NCI-H146 (cell line): ENCODE measurements at regions not wholly inside any gene's neighbourhood (a gene's known extent, or its start where the extent isn't known, plus 50 kb on each side); places are given as distances from the start of the nearest gene placed in this dataset.
"Not testable (repeated sequence)": the region's sequence is repeated elsewhere in the genome, so short reads cannot be mapped to it uniquely, and the experiment has no call there.

Experiments
- DNase-seq: peaks from one replicate; lab custom pipeline; 2025; lab: John Stamatoyannopoulos, UW

DNA sequence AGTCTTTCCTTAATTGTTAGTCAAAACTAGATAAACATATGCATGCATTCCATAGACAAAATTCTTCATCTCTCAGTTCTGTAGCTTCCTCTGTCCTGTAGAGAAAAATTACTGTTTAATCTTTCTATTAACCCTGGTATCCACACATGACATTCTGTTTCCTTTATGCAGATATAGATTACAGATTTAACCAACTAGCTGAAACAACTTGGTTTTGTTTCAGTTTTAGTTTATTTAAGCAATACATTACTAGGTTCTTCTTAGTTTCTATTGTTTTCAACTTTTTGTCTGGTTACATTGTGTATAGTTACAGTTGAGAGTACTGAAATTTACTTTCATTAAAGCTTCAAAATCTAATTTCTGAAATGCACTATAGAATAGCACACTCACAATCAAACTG, 933.9 kb upstream of the EPHA5 start:
- DNase-seq, result no peak

DNA sequence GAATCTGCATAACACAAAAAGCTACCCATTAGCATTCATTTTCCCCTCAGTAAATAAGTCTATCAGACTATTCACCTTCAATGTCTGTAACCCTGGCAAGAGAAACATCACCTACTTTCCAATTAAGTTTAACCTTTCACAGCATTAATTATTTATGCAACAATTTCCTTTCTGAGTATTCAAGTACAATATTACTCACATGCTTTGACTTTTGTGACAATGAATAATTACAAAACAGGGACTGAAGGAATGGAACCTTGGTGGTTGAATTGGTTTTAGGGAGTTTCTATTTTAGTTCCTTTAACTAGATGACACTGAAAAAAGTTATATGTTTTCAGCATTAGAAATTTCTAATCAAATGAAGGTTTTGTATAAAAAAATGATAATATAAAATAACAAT, 932.3 kb upstream of the EPHA5 start:
- DNase-seq, result no peak

DNA sequence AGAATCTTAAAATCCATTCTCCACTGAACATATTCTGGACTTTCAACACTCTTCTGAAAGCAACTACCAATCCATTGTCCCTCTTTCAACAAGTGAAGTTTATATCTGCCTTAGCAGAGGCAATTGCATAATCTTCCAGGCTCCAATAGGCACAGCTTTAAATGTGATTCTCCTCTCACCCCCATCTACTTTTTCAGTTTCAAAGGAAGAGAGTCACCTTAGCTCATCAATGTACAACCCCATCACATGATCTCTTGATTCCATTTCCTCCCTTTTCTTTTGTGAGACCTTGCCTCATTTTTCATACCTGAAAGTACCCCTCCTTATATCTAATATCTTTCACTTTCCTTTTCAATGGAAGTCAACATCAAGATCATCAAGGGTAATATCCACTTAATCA, 921.7 kb upstream of the EPHA5 start:
- DNase-seq, result no peak

DNA sequence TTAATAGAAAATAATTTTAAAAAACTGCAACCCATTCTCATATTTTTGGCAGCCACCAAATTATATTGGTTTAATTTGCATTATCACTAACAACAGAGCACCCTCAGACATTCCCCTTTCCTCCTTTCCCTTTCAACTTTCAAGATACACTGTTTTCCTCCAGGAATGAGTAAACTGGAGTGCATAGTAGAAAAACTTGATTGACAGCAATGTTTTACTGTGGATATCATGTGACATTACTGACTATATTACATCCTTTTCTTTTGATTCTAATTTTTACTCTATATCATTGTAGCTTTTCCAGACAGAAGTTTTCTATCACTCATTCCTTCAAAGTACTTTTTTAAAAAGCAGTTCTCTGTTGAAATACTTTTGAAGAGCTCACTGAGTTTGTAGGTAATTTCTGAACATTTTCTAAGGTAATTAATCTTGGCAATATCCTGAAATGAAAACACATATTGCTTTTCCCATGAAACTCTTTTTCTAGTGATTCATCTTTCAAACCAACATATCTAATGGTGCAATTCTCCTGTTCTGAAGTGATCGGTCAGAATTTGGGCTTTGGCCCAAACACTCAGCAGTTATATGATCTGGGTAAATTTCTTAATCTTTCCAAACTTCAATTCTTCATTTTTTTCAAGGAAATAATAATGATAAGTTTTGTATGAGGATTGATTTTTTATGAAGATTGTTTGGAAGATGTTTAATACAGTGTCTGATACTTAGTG, 920.4 kb upstream of the EPHA5 start:
- DNase-seq, result no peak

DNA sequence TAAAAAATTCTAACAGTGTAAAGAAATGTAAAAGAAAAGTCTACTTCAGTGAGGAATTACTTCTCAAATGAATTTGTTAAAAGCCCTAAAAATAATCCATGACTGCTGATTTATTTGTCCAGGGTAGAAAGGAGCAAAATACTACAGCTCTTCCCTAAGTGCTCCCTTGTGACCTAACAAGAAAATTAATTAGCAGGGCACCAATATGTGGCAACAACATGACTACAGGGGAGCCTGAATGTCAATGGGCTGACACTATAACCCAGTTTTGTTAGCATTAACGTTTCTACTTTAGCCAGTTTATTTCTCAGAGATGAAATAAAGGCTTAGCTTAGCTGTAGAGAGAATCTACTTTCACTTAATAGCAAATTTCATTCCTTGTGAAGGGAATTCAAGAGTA, 918.9 kb upstream of the EPHA5 start:
- DNase-seq, result no peak

DNA sequence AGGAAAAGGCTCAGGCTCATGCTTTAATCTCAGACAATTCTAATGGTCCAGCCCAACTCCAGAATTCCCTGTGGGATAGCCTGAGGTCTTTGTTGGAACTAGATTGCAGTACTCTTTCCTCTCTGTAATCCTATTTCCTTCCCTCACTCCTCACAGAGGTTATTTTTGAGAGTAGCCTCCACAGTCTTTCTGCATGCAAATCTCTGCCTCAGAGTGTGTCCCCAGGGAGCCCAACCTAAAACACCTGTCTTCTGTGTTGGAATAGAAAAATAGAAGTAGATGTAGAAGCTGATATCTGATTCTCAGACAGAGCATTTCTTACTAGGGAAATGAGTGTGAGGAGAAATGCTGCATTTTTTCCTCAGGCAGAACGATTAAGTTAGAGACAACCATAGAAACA, 915.5 kb upstream of the EPHA5 start:
- DNase-seq, result no peak

DNA sequence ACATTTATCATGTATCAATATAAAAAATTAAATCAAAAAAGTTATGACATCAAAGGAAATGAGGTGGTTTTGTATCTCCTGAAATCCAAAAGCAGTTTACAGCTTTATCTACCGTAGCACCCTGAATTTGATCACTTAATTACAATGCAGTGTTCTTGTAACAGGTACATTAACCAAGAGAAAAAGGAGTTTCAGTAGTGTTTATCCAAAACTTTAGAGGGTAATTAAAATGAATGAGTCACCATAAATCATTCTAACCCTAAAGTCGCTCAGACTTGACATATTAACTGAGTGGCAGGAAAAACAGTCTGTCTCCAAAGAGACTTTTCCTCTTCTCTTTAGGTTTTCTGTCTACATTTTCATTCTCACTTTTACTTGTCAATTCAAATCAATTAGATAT, 907.6 kb upstream of the EPHA5 start:
- DNase-seq, result no peak

DNA sequence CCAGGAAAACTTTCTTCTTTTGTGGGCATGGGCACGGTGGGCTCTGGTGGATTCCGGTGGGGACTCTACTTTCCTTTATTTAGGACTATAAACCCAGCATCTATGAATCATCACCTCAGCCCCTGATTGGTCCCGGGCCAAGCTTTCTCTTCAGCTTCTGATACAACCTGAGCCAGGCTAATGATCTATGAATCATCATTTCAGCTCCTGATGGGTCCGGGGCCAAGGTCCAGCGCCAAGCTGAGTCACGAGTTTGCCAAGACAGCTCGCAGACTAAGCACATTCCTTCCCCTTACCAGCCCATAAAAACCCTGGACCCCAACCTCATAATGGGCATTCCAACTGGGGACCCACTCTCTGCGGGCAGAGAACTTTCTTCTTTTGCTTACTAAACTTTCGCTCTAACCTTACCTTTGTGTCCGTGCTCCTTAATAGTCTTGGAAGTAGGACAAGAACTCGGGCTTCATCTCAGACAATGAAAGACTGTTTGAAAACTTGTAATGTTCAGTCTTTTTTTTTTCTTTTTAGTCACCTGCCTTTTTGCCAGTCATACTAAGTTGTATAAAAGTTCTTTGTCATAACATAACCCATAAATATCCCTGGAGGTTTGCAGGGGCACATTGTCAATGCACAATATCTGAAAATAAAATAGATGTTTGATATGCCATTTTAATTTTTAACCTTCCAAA, 904.9 kb upstream of the EPHA5 start:
- no peak for DNase-seq

DNA sequence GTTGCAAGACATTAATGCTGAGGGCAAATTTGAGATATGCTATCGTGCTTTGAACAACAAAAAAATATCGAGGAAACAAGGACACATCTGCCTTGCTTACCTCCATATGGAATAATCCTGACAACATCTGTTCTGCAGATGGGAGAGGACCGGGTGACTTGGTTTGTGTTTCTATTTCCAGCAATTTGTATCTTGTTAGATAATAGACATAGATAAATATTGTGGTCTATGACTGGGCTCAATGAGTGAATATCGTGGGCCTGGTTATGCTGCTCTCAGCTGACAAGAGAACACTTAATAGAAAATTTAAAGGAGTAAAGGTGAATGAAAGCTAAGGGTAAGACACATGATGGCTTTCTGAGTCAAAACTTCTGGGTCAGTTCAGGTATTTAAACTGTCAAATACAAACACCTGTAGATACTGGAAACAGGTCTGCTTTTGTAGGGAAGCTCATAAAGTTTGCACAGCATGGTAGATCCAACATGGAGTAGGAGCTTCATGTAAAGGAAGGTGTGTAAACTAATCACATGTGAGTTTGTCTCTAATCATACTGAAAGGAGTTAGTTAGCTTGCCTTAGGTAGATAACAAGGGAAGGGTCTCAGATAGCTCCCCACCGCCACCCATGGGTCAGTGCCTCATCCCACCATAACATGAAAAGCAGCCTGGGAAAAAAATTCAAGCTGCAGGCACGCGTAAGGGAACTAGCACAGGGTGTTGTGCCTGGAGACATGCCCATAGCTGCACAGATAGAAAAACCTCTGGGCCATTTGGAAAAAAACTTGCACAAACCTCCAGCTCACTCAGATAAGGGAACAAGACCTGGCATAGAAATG, 904.1 kb upstream of the EPHA5 start:
- DNase-seq, result no peak

DNA sequence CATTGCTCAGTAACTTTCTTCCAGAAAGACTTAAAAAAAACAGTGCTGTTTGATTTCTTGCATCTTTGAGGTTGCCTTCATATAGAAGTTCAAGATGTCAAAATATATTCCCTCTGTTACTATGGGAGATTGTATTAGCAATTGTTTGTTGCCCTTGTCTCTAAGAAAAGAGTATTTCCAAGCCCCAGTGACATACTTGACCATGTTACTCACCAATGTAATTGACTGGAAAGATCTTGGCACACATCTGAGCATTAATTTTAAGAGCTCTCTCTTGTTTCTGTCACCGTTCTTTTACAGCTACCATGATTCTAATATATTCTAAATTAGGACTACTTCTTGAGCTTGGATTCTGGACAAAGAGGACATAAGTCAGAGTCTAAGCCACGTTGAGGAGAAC, 902.7 kb upstream of the EPHA5 start:
- no peak for DNase-seq

DNA sequence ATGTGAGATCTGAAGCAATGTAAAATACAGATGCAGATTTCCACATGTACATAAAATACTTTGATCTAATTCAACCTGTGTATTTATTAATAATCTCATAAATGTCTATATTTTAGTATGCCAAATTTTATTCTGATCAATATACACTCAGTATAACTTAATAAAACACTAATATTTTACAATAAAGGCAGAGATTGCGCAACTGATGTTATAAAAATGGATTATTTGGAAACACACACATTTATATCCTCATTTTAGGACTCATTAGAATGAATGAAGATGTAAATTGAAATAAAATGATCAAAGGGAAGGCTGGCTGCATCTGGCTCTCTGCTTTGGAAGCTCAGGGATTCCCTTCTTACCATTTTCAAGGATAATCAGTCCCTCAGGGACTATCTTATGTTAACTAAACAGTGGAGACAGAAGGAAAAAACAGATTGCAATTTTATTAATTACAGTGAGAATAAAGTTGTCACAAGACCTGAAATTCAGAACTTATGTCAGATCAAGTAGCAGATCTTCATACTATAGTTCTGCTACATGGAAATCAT, 900.9 kb upstream of the EPHA5 start:
- no peak for DNase-seq

DNA sequence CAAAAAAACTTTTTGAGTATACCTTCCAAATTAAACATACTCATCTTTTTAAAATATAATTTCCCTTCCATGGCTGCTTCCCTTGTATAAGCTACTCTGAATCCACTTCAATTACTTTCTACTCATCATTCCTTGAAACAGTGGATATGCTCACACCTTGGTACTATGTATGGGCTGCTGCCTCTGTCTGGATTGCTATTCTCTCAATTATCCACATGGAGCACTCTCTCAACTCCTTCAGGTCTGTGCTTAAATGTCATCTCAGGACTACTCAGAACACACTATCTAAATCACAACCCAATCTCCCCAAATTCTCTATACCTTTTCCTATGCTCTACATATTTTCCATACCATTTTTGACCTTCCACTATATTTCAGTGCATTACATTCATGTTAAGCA, 898.9 kb upstream of the EPHA5 start:
- no peak for DNase-seq

DNA sequence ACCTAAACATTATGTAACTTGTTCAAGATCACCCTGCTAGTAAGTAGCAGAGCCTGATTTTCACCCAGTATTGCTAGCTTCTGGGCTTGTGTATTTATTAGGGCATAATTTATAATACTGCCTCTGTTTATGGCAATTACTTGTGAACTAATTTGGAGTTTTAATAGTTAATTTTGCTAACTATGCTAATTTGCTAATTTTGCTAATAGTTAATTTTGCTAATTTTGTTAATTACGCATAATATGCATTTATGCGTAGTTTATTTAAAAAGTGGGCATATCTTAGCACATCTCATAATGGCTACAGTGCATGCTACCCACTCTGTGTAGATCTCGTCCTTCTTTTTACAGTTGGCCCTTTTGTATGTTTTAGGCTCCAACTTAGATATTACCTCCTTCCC, 898.1 kb upstream of the EPHA5 start:
- no peak for DNase-seq

DNA sequence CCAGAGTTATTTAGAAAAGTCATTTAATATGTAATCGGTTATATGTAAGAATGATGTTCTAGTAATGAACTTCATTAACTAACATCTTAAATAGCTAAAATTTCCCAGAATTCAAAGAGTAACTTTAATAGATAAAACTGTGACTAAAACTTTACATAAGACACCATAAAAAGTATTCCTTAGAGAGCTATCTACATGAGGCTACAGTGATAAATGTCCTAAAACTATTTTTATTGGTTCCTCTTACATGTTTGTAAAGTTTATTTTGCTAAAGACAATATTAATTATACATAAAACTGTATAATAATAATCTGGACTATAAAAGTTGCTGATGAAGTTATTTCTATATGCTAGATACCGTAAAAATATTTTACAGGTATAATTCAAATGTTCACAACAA, 897.7 kb upstream of the EPHA5 start:
- no peak for DNase-seq

DNA sequence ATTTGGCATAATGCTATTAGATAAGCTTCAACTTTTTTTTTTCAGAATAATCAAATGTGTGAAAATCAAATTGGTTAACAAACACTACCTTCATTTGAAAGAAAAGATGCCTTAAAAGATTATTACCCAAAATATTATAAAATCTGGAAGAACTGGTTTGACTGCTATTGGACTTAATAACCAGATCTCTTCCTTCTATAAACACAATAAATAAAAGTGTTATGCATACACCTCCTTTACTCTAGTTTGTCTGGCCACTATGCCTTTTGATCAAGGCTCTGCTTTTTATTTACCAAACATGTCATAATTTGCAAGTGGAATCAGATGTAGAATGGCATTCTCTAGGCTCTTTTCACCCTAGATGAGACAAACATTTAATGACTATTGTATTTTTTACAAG, 897.3 kb upstream of the EPHA5 start:
- DNase-seq, result no peak

DNA sequence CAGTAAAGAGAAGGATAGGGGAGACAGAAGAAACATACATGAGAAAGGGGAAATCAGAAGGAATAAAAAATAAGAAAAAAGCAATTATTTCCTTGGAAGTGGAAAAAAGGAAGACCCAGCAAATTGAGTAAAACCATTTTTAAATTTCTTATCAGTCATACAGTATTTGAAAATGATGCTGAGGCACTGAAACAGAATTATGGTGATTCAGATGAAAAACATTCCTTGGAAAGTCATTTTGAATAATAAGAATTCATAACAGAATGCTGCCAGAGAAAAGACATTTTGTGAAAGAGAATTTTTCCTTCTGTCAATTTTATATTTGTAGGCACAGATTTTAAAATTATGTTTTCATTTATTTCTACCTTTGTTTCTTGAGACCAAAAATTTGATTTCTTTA, 895.5 kb upstream of the EPHA5 start:
- no peak for DNase-seq

DNA sequence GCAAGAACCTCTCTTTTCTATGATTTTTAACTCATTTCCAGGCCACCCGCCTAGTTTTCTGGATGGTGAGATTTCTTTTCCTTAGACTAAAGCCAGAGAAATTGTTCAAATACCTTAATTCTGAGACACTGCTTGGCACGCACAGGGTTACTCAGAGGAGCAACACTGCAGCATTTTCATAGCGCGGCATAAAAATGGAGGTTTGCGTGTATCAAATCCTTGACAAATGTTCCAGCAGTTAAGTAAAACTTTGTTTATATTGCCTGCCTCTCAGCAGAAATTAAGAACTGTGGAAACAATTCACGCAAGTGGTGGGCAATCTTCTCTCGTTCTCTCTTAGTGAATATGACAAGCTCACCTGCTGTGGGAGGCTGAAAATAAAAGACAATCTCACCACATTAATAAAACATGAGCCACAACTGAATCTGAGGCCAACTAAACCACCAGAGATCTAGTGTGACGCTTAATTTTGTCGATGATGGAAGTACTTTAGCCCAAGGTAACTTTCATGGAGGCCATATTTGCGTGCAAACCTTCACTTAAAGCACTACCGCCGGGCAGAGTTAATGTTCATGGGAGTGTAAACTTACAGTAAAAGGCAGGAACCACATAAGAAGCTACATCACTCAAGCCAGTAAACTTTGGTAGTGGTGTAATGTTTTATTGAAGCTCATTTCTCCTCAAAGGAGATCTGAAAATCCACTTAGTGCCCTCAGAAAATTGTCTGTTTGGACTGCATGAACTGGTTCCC, 894.8 kb upstream of the EPHA5 start:
- DNase-seq, result no peak

DNA sequence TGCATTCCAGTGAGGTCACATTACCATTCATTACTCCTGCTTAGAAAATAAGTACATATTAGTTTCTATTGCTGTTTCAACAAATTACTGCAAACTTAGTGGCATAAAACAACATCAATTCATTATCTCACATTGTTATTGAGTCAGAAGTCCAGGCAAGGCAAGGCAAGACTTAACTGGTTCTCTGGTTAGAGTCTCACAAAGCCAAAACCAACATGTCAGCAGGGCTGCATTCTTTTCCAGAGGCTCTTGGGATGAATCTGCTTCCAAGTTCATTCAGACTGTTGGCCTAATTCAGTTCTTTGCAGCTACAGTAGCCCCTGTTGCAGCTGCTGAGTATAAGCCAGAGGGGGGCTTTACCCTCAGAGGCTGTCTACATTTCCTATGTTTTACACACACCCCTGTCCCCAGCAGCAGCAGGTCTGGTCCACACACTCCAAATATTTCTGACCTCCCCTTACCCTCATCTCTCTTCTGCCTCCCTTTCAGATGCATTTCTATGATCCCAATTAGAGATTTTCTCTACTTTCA, 892.1 kb upstream of the EPHA5 start:
- DNase-seq, result no peak

DNA sequence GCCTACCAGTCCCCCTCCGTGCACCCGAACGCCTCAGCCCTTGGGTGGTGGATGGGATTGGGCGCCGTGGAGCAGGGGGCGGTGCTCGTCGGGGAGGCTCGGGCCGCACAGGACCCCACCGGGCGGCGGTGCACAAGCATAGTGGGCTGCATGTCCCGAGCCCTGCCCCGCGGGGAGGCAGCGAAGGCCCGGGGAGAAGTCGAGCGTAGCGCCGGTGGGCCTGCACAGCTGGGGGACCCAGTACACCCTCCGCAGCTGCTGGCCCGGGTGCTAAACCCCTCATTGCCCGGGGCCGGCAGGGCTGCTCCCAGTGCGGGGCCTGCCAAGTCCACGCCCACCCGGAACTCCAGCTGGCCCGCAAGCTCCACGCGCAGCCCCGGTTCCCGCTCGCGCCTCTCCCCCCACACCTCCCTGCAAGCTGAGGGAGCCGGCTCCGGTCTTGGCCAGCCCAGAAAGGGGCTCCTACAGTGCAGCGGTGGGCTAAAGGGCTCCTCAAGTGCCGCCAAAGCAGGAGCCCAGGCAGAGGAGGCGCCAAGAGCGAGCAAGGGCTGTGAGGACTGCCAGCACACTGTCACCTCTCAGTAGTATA, 891.3 kb upstream of the EPHA5 start:
- not testable (repeated sequence) for DNase-seq

DNA sequence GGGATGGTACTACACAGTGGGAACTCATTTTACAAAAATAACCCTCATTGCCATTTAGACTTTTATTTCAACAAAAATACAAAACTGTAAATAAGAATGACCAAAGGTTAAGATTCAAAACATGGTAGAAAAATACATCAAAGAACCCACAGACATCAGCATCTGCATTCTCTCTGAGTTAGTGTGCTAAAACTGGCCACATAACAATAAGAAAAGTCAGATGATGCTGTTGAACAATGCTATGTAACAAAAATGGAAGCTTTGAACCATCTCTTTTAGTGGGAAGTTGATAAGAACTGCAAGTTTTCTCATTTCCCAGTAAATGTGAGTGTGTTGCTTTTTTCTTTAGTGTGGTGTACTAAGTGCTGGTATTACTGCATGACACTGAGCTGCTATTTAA, 888.4 kb upstream of the EPHA5 start:
- DNase-seq, result no peak

DNA sequence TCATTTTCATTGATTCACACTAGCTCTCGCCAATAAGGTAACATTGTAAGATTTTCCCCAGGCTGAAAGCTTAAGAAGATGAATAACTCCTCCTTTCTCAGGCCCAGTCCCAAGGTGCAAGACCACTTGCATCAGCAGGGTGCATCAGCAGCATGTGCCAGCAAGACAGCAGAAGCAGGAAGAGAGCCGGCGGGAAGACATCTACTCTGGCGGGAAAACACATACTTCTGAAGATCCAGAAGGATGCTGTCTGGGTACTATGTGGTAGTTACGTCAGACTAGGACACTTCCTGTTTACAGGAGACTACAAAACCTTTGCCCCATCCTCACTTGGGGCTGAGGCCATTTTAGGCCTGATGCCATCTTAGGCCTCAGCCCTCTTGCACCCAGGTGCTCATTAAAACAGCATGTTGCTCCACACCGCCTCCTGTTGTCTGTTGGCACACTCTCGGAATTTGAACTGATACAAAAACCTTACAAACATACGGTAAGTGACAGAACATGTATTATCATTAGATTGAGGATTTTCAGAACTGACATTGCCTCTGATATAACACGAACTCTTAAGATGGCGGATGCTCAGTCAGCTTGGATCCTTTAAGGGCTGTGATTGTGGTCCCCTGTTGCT, 886.5 kb upstream of the EPHA5 start:
- no peak for DNase-seq
